ENCODE measurements at regions not wholly inside any gene's neighbourhood (a gene's known extent, or its start where the extent isn't known, plus 50 kb on each side); places are given as distances from the start of the nearest gene placed in this dataset.

- no peak for DNase-seq
Measured at GRCh38 chr13:22102271-22102670, 431.4 kb downstream of the FGF9 start.

- no peak for DNase-seq
Measured at GRCh38 chr13:22103046-22104027, 432.5 kb downstream of the FGF9 start.

DNA sequence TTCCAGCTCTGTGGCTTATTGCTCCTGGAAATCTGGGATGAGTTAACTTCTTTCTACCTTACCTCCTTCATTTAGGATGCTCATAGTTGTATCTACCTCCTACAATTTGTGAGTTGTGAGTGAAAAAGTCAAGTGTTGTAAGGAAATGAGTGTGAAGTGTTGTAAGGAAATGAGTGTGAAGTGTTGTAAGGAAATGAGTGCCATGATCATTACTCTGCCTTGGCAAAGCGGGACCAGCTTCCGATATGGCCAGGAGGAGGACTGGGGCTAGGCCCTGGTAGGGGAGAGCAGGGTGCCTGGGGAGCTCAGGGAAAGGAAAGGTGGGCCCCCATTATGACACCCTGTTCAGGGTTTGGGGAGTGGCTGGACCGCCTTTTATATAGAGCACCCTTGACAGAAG is 435.2 kb downstream of the FGF9 start:
- DNase-seq: no peak

DNA sequence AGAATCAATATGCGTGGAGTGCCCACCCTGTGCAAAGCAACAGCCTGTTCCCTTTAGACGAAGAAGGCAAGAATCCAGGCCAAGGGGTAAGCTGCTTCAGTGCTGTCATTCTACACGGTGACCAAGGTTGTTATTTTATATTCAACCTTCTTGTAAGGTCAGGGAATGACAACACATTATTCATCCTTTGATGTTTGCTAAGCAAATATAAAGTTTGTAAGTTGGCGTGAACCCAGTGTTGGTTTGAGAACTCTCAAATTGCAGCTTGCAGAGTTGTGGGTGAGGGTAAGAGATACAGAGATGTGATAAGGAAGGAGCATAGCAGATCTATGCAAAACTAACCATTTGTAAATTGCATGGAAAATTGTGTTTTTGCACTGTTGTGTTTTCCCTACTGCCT is 436.7 kb downstream of the FGF9 start:
- no peak for DNase-seq

DNA sequence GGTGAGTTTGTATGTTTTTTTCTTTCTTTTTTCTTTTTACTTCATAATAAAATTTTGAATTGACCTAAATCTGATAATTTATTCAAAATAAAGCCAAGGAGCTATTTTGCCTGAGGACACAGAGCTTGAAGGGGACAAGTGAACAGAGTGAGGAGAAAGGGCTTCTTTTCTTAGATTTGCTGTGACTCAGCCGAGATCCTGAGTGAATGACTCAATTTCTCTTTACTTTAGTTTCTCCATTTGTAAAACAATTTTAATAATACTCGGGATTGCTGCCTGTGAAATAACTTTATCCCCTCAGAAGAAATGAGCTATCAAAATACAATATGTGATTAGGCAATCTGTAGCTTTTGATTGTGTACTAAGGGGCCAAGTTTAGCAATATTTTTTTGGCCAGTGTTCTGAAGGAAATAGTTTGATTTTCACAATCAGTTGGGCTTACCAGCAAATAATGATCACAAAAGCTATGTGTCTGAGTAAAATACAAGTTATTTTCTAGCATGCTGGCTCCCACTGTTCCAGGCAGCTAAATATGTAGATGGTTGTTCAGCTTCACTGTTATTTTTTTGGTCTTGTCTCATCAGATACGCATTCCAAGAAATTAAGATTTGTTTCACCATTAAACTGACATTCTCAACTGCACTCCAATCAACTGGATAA is 437.5 kb downstream of the FGF9 start:
- no peak for DNase-seq

DNA sequence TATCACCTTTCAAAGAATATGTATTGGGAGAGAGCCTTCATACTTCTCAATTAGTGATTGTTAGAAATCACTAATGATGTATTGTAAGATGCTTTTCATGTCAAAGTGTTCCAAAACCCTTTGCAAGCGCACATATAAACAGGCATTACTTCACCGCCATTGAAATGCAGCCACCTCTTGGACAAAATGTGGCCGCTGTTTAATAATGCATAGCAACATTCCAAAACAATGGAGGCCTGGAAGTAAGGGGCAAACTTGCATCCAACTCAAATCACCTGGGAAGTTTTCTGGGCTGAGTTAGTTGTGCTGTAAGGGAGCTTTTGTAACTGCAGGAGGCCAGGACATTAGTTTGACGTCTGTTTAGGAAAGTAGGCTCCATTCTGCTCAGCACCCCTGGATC is 438.1 kb downstream of the FGF9 start:
- DNase-seq: no peak

DNA sequence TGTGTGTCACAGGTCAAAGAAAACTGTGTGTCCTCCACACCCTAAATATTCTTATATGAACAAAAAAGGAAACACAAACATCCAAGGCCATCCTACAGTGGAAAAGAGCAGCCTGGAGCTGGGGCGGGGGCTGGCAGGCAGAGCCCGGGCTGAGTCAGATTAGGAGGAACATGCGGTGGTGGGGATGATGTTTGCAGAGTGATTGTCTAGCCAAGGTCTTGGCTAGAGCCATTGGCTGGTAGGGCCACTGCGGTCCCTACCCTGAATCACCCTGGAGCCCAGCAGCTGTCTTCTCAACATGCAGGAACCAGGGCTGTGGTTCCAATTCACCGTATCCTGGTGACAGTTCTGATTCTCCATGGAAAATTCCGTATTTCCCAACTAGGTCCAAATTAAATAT is 439.5 kb downstream of the FGF9 start:
- DNase-seq: no peak

DNA sequence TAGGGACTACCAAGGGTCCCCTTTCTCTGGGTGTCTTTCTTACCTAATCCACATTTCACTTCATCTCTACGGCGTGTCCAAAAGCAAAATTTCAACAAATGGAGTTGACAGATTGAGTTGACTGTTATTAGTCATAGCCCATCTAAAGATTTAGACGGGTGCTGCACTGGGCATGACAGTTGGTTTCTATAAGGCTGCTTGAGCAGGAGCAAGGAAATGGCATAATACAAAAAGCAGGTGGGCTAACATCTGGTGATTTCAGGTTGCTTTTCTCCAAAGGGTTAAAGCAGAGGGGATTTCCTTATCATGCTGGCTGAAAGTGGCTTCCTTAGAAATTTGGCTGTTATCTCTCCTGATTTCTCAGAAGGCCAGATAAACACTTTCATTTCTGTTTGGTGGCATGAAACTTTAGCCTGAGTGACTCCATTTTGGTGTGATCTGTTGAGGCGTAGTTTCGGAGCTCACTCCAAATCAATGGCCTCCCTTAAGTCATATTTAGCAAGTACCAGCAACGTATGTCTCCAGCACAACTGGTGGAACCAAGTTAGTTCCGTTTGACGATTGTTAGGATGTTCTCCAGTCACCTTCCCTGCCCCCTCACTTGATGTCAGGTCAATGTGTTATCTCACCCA is 440.4 kb downstream of the FGF9 start:
- no peak for DNase-seq

DNA sequence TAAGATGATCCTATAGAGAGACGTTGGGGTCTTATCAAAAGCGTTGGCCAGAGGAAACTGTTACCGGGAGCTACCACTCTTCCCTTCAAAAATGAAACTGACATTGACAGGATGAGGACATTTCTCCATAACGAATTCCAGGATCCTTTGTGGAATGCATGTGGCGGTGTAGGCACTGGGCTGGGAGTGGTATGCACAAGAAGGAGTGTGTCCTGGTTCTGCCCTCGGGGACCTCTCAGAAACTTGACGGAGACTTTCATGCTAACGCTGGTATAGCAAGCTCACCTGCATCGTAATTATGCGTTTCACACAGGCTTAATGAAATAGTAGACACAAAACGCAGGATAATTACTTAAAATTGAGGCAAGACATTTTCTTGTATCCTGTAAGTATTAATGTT is 441.1 kb downstream of the FGF9 start:
- DNase-seq: no peak

DNA sequence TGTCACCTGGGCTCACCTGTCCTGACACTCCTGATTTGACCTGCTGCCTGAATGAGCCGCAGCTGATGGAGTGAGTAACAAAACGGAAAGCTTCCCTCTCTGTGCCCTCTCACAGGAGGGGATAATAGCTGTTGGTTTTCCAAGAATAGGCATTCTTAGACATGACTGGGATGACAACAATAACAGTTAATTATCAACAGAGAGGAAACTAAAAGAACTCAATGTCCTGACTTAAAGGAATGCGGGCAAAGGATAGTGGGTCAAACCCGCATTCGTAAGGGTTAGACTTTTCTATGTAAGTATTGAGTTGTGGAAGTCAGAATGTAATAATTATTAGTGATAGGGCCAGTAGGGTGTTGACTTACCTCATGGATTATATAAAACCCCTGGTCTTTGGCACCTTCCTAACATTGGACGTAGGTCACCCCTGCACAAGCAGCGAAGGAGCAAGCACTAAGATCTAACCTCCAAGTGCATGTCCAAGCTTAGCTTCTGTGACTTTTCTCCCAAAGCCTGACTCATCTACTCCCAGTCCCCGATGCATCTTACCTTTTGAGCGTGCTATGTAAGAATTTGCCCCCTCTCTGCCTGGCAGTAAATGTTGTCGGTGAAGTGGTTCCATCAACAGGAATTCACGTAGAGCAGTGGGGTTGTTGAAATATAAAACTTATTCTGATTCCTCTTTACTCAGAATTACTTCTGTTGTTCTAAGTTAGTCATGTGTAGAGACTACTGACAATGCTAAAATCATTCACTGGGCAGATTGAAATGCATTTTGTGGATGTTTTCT is 442.3 kb downstream of the FGF9 start:
- no peak for DNase-seq

DNA sequence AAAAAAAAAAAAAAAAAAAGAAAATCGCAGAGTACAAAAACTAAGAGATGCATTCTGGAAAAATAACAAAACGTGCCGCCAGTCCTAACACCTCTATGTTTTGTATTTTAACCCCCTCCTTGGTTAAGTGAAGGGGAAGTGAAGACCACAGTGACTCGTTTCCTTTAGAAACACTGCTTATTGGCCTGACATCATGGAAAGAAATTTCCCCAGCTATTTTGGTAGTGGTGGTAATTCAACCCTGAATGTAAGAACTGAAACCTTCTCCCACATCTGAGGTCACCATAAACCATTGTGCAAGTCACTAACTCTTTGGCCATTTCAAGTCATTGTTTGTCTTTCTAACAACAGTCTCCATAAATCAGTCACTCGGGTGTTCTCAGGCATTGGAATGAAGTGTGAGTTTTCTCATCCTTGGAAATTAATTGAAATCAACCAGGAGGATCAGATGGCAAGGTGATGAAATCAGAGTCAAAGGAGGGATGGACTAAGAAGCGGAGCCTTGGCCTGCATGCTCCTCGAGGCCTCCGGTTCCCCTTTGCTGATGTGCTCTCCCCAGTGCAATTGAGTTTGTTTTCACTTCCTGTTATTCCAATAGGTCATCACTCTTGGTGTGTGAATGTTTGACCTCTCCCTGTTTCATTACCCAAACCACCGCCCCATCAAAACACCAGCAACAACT is 443.9 kb downstream of the FGF9 start:
- DNase-seq: peak; percentile 60

DNA sequence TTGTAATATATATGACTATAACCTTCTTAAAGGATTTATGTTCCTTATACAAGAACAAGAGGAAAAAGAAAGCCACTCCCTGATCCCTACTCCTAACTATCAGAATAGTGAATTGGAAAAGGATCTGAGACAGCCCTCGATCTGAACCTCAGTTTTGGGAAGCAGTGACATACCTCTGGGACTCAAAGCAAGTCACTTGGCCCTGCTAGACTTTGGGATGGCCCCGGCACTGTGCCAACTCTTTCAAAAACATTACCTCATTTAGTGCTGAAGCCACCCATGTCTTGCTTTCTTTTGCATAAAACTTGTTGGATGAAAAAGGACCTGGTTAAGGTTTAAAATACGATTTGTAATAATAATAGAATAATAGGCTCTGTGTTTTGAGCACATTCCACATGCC is 447.3 kb downstream of the FGF9 start:
- DNase-seq: no peak

- DNase-seq: no peak
Measured at GRCh38 chr13:22120646-22121045, 449.8 kb downstream of the FGF9 start.

DNA sequence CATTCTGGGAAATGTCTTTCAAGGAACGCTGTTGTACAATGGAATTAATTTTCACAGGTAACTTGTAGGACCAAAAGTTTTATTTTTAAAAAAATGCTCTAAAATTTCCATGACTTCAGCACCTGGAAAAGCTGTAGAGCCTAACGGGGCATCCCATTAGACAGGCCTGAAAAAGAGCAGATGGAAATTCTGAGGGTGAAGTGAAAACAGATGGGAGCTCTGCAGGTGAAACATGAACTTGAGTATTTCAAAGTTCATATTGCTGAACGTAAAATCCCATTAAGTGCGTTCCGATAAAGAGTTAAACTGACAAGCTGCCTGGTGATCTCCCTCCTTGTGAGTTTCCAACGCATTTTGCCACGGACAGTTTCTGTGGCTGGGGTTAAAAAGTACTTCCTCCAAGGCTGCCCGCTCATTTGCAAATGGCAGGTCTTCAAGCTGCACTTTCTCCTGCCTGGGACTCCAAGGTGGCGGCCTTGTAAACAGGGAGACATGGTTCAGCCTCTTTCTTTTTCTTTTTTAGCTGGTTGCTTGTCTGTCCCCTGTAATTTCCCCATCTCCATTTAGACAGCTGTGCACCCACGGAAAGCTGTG is 450.4 kb downstream of the FGF9 start:
- DNase-seq: no peak

- peak; percentile 12 for DNase-seq
Measured at GRCh38 chr13:22126433-22127021, 455.7 kb downstream of the FGF9 start.

DNA sequence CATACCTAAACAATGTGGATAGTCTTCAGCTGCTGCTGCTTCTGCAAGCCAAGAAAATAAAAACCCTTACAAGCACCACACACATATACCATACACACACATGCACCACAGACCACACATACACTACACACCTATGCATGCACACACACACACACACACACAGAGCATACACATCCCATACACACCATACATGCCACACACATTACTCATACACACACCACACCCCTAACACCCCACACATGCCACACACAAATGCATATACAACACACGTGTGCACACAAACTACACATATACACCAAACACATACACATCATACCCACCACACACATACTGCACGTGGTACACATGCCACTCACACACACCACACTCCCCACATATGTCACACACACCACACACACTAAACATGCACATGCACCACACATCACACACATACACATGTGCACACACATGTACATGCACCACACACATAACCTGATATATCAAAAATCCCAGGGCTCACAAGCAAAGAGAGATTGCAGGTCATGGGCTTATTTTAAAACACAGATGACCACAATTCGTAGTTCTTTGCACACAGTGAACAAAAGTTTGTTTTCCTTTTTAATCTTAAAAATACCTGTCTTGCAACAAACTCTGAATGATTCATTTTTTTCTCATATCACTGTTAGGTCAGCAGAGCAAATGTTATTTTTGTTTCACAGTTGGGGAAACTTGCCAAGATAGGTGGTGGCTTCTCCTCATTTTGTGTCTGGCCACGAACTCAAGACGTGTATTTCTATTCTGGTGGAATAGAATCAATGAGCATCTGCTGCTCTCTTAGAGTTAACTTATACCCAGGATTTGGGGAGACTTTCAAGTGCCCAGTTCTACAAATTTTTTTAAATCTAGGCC is 456.6 kb downstream of the FGF9 start:
- no peak for DNase-seq

DNA sequence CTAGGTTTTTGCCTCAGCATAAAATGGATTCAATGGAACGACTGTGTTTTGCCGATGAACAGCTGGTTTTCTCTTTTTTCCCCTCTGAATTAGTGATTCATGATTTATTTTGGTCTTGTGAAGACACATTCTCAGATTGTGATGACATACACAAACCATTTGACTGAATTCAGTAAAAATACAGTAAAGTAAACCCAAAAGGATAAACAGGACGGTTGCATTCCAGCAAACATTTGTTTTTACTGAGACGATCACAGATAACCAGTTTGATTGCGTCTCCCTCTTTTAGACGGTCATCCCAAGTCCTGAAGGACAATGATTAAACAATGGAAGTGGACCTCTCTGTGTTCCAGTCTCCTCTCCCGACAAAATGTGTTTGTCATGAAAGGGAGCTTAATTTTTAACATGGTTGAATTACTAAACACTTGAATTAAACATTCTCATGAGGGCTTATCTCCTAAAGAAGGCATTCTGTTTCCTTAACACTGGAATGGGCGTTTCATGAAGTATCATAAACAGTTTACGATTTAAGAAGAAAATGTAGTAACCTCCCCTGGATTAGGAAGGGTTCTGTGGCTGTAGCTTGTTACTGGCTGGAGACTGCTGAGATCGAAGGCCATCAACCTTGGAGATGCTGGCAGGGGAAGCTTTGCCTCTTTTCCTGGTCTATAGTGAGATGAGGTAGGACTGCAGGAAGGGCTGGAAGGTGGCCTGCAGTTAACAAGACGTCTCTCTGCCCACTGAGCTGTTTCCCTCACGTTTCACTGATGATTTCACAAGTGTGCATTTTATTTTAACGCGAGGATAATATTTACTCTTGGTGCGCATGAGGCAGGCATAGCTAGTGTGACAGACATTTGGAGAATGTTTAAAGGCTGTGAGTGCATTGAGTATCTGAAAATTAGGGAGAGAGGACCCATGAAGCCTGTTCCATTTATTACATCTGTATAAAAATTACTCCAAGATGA is 457.9 kb downstream of the FGF9 start:
- no peak for DNase-seq

DNA sequence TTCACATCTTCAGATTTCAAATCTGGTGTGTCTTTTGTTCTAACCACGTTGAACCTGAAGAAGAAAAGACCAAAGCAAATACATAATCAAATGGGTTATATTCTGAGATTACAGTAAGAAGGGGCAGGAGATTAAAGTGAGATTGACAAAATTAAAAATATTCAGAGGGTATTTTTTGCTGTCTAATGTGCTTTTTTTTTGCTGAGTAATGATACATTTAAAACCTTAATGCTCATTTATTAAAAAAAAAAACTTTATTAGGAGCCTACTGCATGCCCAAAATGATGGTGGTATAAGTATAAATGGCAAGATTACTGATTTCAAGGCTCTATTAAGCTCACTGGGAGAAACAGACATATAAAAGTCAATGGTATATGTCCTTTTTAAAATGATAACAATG is 459.4 kb downstream of the FGF9 start:
- DNase-seq: no peak

- DNase-seq: no peak
Measured at GRCh38 chr13:22134261-22134660, 463.4 kb downstream of the FGF9 start.

Data from activated CD4-positive, alpha-beta T cell treated with anti-CD3 and anti-CD28 coated beads, Interleukin-2, Interleukin-6, amounts not matched to agents 100 ng/mL and 50 ng/mL, durations not matched to agents 16 hours and 8 hours (primary cell).